ENCODE measurements at regions not wholly inside any gene's neighbourhood (a gene's known extent, or its start where the extent isn't known, plus 50 kb on each side); places are given as distances from the start of the nearest gene placed in this dataset.

DNA sequence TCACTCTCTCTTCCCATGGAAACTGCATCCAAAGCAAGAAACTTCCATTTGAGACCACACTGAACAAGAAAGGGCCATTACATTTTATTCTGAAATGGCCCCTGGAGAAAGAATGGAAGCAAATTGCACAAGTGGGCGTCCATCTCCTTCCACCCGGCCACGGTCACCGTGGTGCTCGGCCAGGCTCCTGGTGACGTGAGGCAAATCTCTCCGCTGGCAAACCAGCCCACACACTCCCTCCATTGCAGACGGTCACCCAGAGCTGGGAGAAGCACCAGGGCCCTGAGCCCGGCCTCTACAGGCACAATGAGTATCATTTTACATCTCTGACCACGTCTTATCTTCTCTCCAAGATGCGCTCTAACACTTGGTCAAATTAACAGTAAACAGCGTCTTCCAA lies 126.1 kb upstream of the FAM20C start (continued):
- no peak for TF ChIP-seq RAD21 (conservative IDR thresholded peaks at IDR 0.05)
- TF ChIP-seq POLR2AphosphoS5 (IDR thresholded peaks at IDR 0.05) = no peak

DNA sequence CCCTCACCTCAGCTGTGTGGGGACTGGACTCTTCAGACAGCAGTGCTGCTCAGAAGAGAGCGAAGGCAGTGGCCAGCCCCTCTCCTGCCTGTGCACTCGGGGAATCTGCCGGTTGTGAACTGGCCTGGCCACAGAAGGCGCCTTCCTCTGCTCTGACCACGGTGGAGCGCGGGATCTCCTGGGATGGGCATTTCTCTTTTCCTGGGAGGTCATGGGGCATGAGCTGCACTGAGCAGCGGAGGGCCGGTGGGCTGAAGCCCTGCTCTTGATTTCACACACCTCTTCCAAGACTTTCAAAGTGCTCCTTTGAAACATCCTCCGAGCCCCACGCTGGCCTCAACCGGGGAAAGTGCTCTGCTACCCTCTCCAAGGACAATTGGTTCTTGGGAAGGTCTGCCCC lies 125.6 kb upstream of the FAM20C start:
- H3F3A ChIP-seq (ENCODE audit: insufficient read depth, low read length, poor library complexity, severe bottlenecking) = no peaks in the 10 kb centered on the region
- no peaks in the 10 kb centered on the region for H3K9me3 ChIP-seq (ENCODE audit: low read length)
- H3K79me2 ChIP-seq (replicated peaks; ENCODE audit: insufficient read depth, low read length) = no peaks in the 10 kb centered on the region
- no peaks in the 10 kb centered on the region for H3K9me2 ChIP-seq (ENCODE audit: insufficient read depth, low read length)
- no peak overlapping the region for H3K4me3 ChIP-seq (ENCODE audit: low read length)
- TF ChIP-seq, protein P1, sequence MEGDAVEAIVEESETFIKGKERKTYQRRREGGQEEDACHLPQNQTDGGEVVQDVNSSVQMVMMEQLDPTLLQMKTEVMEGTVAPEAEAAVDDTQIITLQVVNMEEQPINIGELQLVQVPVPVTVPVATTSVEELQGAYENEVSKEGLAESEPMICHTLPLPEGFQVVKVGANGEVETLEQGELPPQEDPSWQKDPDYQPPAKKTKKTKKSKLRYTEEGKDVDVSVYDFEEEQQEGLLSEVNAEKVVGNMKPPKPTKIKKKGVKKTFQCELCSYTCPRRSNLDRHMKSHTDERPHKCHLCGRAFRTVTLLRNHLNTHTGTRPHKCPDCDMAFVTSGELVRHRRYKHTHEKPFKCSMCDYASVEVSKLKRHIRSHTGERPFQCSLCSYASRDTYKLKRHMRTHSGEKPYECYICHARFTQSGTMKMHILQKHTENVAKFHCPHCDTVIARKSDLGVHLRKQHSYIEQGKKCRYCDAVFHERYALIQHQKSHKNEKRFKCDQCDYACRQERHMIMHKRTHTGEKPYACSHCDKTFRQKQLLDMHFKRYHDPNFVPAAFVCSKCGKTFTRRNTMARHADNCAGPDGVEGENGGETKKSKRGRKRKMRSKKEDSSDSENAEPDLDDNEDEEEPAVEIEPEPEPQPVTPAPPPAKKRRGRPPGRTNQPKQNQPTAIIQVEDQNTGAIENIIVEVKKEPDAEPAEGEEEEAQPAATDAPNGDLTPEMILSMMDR (IDR thresholded peaks at IDR 0.05; ENCODE audit: poor library complexity, severe bottlenecking) = no peak
- TF ChIP-seq POLR2AphosphoS5 (IDR thresholded peaks at IDR 0.05) (no peak), MXI1 (conservative IDR thresholded peaks at IDR 0.05; ENCODE audit: poor library complexity, severe bottlenecking) (no peak), SMC3 (conservative IDR thresholded peaks at IDR 0.05; ENCODE audit: poor library complexity) (no peak), EP300 (conservative IDR thresholded peaks at IDR 0.05; ENCODE audit: poor library complexity, severe bottlenecking) (no peak), EZH2 (IDR thresholded peaks at IDR 0.05; ENCODE audit: borderline replicate concordance, insufficient read depth, low read length, poor library complexity, severe bottlenecking) (no peak), TAF1 (IDR thresholded peaks at IDR 0.05; ENCODE audit: low read depth) (no peak), RAD21 (conservative IDR thresholded peaks at IDR 0.05) (no peak)
- TF ChIP-seq, protein P2, sequence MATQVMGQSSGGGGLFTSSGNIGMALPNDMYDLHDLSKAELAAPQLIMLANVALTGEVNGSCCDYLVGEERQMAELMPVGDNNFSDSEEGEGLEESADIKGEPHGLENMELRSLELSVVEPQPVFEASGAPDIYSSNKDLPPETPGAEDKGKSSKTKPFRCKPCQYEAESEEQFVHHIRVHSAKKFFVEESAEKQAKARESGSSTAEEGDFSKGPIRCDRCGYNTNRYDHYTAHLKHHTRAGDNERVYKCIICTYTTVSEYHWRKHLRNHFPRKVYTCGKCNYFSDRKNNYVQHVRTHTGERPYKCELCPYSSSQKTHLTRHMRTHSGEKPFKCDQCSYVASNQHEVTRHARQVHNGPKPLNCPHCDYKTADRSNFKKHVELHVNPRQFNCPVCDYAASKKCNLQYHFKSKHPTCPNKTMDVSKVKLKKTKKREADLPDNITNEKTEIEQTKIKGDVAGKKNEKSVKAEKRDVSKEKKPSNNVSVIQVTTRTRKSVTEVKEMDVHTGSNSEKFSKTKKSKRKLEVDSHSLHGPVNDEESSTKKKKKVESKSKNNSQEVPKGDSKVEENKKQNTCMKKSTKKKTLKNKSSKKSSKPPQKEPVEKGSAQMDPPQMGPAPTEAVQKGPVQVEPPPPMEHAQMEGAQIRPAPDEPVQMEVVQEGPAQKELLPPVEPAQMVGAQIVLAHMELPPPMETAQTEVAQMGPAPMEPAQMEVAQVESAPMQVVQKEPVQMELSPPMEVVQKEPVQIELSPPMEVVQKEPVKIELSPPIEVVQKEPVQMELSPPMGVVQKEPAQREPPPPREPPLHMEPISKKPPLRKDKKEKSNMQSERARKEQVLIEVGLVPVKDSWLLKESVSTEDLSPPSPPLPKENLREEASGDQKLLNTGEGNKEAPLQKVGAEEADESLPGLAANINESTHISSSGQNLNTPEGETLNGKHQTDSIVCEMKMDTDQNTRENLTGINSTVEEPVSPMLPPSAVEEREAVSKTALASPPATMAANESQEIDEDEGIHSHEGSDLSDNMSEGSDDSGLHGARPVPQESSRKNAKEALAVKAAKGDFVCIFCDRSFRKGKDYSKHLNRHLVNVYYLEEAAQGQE (IDR thresholded peaks at IDR 0.05; ENCODE audit: borderline replicate concordance) = no peak
- H3K27ac ChIP-seq (ENCODE audit: low read length) = no peak overlapping the region
- H4K20me1 ChIP-seq (ENCODE audit: insufficient read depth) = no peaks in the 10 kb centered on the region
- H3K36me3 ChIP-seq (ENCODE audit: insufficient read depth, low read length) = no peaks in the 10 kb centered on the region
- H2AFZ ChIP-seq (ENCODE audit: low read depth, low read length) = no peak overlapping the region
- no peak overlapping the region for H3K4me2 ChIP-seq (ENCODE audit: low read length)
- no peaks in the 10 kb centered on the region for H3K27me3 ChIP-seq (ENCODE audit: insufficient read depth, low read depth, low read length)
- H3K9ac ChIP-seq (ENCODE audit: low read length) = no peak overlapping the region

DNA sequence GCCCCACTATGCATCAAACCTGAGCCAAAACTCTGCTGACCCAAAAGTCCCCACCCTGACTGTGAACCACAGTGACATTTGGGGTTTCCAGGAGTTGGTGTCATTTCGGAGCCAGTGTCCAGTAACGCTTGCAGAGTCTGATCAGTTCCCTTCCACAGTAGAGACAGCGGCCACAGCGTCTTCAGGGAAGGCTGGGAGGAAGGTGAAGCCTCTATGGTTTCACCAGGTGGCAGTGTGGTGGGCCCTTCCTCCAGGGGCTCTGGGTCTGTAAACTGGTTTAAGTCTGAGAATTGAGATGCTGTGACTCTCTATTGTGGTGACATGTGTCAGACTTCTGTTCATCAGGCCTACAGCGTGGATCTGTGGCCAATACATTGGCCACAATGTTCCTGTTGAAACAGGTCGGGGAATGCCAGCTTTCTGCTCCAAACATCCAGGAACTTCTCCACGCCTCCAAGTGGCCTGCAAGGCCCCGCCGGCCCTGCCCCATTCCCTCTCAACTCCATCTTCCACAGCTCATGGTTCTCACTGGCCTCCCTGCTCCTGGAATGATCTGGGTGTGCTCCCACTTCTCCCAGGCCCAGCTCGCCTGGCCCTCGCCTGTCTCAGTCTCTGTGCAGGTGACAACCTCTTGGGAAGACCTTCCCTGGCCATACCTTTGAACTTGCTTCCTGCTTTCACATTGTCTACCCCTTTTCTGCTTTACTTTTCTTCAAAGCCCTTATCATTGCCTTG lies 124.5 kb upstream of the FAM20C start:
- H3F3A ChIP-seq (ENCODE audit: insufficient read depth, low read length, poor library complexity, severe bottlenecking) = no peaks in the 10 kb centered on the region
- H3K9me2 ChIP-seq (ENCODE audit: insufficient read depth, low read length) = no peaks in the 10 kb centered on the region
- H3K9ac ChIP-seq (ENCODE audit: low read length) = no peak overlapping the region
- H3K9me3 ChIP-seq (ENCODE audit: low read length) = no peaks in the 10 kb centered on the region
- H3K27me3 ChIP-seq (ENCODE audit: insufficient read depth, low read depth, low read length) = no peaks in the 10 kb centered on the region
- no peaks in the 10 kb centered on the region for H3K36me3 ChIP-seq (ENCODE audit: insufficient read depth, low read length)
- no peaks in the 10 kb centered on the region for H4K20me1 ChIP-seq (ENCODE audit: insufficient read depth)
- H3K4me3 ChIP-seq (ENCODE audit: low read length) = no peak overlapping the region
- TF ChIP-seq TAF1 (IDR thresholded peaks at IDR 0.05; ENCODE audit: low read depth) (no peak), EP300 (conservative IDR thresholded peaks at IDR 0.05; ENCODE audit: poor library complexity, severe bottlenecking) (no peak)
- TF ChIP-seq, protein P1 (IDR thresholded peaks at IDR 0.05; ENCODE audit: poor library complexity, severe bottlenecking) = no peak
- TF ChIP-seq, protein P2 (IDR thresholded peaks at IDR 0.05; ENCODE audit: borderline replicate concordance) = no peak
- H3K27ac ChIP-seq (ENCODE audit: low read length) = no peak overlapping the region
- H2AFZ ChIP-seq (ENCODE audit: low read depth, low read length) = no peak overlapping the region
- no peaks in the 10 kb centered on the region for H3K79me2 ChIP-seq (replicated peaks; ENCODE audit: insufficient read depth, low read length)
- no peak overlapping the region for H3K4me2 ChIP-seq (ENCODE audit: low read length)

Measured in neural cell (in vitro differentiated cells).